ENCODE measurements at regions not wholly inside any gene's neighbourhood (a gene's known extent, or its start where the extent isn't known, plus 50 kb on each side); places are given as distances from the start of the nearest gene placed in this dataset.

DNA sequence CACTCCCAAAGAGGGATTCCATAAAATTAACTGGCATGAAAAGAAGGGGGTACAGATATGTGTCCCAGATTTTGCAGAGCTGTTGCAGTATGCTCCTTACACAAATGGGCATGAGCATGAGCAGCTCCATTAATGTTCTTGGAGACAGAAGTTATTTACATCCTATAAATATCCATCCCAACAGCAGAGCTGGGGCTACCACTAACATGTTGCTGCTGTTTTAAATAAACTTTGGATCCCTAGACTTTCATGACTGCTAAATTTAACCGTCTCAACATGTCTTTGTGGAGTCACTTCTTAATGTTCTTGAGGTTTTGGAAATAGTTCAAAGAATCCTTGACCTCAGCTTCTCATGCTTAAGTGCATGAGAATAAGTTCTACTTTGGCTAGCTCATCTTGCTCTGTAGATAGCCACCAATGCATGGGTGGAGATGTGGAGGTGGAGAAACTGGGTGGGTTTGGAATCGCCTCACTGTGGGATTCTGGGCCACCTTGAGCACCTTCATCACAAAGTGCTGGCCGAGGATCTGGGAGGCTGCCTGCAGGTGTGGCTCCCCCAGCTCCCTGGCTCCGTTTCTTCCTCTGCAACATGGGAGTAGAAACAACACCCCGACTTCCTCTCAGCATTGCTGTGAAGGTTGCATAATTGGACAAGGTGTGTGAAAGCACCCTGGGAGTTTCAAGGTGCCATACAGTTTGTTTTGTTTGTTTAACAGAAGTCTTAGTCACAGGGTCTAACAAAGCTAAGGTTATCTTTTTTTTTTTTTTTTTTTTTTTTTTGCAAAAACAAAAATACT lies 307.2 kb downstream of the MYCN start:
- intact Hi-C loops (cut with micrococcal nuclease): no loop called here
- H3K4ac ChIP-seq (ENCODE audit: low read depth, low read length): no peak overlapping the region
- no peak overlapping the region for H4K91ac ChIP-seq (ENCODE audit: insufficient read depth, low read depth, low read length)
- H3K4me3 ChIP-seq (ENCODE audit: insufficient read depth, low read depth, low read length): no peak overlapping the region
- CTCF ChIA-PET: no interaction called here
- no peaks in the 10 kb centered on the region for H3K79me1 ChIP-seq (ENCODE audit: low read depth in 1 of 2, low read length in 2 of 2)
- in situ Hi-C loops (cut with MboI; ENCODE audit: low sequenced_read_pairs): no loop called here
- no peak overlapping the region for H3K4me2 ChIP-seq (ENCODE audit: low read depth, low read length)
- no peaks in the 10 kb centered on the region for H3K4me1 ChIP-seq (ENCODE audit: control insufficient read depth, insufficient read depth, low read length)
- no peak overlapping the region for H2AK9ac ChIP-seq (replicated peaks; ENCODE audit: low read depth, low read length, poor library complexity)
- H2BK120ac ChIP-seq (ENCODE audit: low read depth, low read length): no peak overlapping the region
- peaks cover 53% of the 10 kb centered on the region for H3K9me3 ChIP-seq (ENCODE audit: control insufficient read depth, insufficient read depth, low read length)
- no TSS peak for BruUV-seq (replicated peaks)
- H2AFZ ChIP-seq (replicated peaks; ENCODE audit: low read length, poor library complexity): no peak overlapping the region
- H3K14ac ChIP-seq (replicated peaks; ENCODE audit: low read depth, low read length): no peak overlapping the region
- TF ChIP-seq RCOR1 (IDR thresholded peaks at IDR 0.05; ENCODE audit: insufficient replicate concordance, low read length): no peak
- TF ChIP-seq FOS (IDR thresholded peaks at IDR 0.05; ENCODE audit: low read depth, low read length): no peak
- TF ChIP-seq RAD21 (IDR thresholded peaks at IDR 0.05; ENCODE audit: low read length): no peak
- TF ChIP-seq BHLHE40 (IDR thresholded peaks at IDR 0.05; ENCODE audit: low read depth, low read length): no peak
- no peak for TF ChIP-seq CEBPB (IDR thresholded peaks at IDR 0.05; ENCODE audit: low read depth, low read length)
- no peak for TF ChIP-seq NFE2L2 (IDR thresholded peaks at IDR 0.05; ENCODE audit: low read depth, low read length)
- no peak for TF ChIP-seq MXI1 (IDR thresholded peaks at IDR 0.05; ENCODE audit: borderline replicate concordance, low read depth, low read length)
- no peak for TF ChIP-seq RFX5 (IDR thresholded peaks at IDR 0.05; ENCODE audit: low read depth, low read length)
- TF ChIP-seq, protein P1, sequence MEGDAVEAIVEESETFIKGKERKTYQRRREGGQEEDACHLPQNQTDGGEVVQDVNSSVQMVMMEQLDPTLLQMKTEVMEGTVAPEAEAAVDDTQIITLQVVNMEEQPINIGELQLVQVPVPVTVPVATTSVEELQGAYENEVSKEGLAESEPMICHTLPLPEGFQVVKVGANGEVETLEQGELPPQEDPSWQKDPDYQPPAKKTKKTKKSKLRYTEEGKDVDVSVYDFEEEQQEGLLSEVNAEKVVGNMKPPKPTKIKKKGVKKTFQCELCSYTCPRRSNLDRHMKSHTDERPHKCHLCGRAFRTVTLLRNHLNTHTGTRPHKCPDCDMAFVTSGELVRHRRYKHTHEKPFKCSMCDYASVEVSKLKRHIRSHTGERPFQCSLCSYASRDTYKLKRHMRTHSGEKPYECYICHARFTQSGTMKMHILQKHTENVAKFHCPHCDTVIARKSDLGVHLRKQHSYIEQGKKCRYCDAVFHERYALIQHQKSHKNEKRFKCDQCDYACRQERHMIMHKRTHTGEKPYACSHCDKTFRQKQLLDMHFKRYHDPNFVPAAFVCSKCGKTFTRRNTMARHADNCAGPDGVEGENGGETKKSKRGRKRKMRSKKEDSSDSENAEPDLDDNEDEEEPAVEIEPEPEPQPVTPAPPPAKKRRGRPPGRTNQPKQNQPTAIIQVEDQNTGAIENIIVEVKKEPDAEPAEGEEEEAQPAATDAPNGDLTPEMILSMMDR (conservative IDR thresholded peaks at IDR 0.05; ENCODE audit: low read depth, low read length): no peak
- no peak for TF ChIP-seq MAFK (IDR thresholded peaks at IDR 0.05; ENCODE audit: low read depth, low read length)
- no peak for TF ChIP-seq MAZ (IDR thresholded peaks at IDR 0.05; ENCODE audit: borderline replicate concordance, low read depth, low read length)
- TF ChIP-seq POLR2A (IDR thresholded peaks at IDR 0.05; ENCODE audit: low read depth, low read length): no peak
- TF ChIP-seq, protein P2, sequence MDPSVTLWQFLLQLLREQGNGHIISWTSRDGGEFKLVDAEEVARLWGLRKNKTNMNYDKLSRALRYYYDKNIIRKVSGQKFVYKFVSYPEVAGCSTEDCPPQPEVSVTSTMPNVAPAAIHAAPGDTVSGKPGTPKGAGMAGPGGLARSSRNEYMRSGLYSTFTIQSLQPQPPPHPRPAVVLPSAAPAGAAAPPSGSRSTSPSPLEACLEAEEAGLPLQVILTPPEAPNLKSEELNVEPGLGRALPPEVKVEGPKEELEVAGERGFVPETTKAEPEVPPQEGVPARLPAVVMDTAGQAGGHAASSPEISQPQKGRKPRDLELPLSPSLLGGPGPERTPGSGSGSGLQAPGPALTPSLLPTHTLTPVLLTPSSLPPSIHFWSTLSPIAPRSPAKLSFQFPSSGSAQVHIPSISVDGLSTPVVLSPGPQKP (IDR thresholded peaks at IDR 0.05; ENCODE audit: borderline replicate concordance, low read depth, low read length): no peak
- TF ChIP-seq, protein P3, sequence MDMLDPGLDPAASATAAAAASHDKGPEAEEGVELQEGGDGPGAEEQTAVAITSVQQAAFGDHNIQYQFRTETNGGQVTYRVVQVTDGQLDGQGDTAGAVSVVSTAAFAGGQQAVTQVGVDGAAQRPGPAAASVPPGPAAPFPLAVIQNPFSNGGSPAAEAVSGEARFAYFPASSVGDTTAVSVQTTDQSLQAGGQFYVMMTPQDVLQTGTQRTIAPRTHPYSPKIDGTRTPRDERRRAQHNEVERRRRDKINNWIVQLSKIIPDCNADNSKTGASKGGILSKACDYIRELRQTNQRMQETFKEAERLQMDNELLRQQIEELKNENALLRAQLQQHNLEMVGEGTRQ (IDR thresholded peaks at IDR 0.05; ENCODE audit: low read depth, low read length): no peak
- TF ChIP-seq CHD1 (IDR thresholded peaks at IDR 0.05; ENCODE audit: low read depth, low read length): no peak
- TF ChIP-seq SMC3 (IDR thresholded peaks at IDR 0.05; ENCODE audit: low read depth, low read length): no peak
- no peak overlapping the region for H2AK5ac ChIP-seq (ENCODE audit: low read depth, low read length)
- H3K18ac ChIP-seq (ENCODE audit: low read depth, low read length): no peak overlapping the region
- dilution Hi-C loops (cut with HindIII; ENCODE audit: low sequenced_read_pairs, unreplicated experiment): no loop called here
- no peak overlapping the region for H2BK20ac ChIP-seq (ENCODE audit: low read depth, low read length)
- H4K5ac ChIP-seq (ENCODE audit: low read depth, low read length): no peak overlapping the region
- no peak overlapping the region for H3K23ac ChIP-seq (ENCODE audit: low read depth, low read length)
- H3K56ac ChIP-seq (ENCODE audit: extremely low read depth, insufficient read depth, low read length): no peak overlapping the region
- no peak overlapping the region for H2BK15ac ChIP-seq (ENCODE audit: low read depth, low read length)
- DNase-seq: no peak
- H4K20me1 ChIP-seq (ENCODE audit: insufficient read depth, low read length): no peaks in the 10 kb centered on the region
- no peak overlapping the region for H4K8ac ChIP-seq (ENCODE audit: low read depth in 2 of 2, low read length in 2 of 2)
- WGBS, 2 experiments (ENCODE audit: extremely low coverage in 2 of 2, insufficient read length in 1 of 2): no CpG with 5 or more reads among the region's 5 CpGs
- H3K27me3 ChIP-seq (ENCODE audit: control insufficient read depth, insufficient read depth, low read length): no peaks in the 10 kb centered on the region
- no peaks in the 10 kb centered on the region for H3K9me1 ChIP-seq (ENCODE audit: insufficient read depth, low read length)
- POLR2A ChIA-PET (ENCODE audit: unreplicated experiment): no interaction called here
- no peak overlapping the region for H2BK5ac ChIP-seq (ENCODE audit: low read depth, low read length, poor library complexity, severe bottlenecking)
- no peaks in the 10 kb centered on the region for H3K36me3 ChIP-seq (ENCODE audit: control insufficient read depth, insufficient read depth, low read length)
- no peak overlapping the region for H3K27ac ChIP-seq (ENCODE audit: insufficient read depth, low read length)
- no peak for ATAC-seq (ENCODE audit: low read depth)
- H3K9ac ChIP-seq (ENCODE audit: low read depth, low read length): no peak overlapping the region

All from IMR-90 (cell line).